ENCODE measurements at regions not wholly inside any gene's neighbourhood (a gene's known extent, or its start where the extent isn't known, plus 50 kb on each side); places are given as distances from the start of the nearest gene placed in this dataset.
A peak's percentile ranks its signal among the peaks of the same experiment; 100 is the strongest.

DNA sequence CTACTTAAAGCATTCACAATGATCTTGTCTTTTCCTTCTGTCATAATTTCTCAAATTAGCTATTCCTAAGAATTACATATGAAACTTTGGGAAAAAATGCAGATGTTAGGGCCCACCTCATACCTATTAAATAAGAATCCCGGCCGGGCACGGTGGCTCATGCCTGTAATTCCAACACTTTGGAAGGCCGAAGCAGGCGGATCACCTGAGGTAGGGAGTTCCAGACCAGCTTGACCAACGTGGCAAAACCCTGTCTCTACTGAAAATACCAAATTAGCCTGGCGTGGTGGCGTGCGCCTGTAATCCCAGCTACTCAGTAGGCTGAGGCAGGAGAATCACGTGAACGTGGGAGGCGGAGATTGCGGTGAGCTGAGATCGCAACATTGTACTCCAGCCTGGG lies 158.4 kb upstream of the TLL1 start:
- DNase-seq (ENCODE audit: low read depth, low spot score): no peak
- Histone ChIP-seq H4K20me1 (replicated peaks; ENCODE audit: control insufficient read depth, extremely low read depth, insufficient read depth, low read length) (no peaks in the 10 kb centered on the region), H3K27me3 (ENCODE audit: control insufficient read depth in 2 of 2, insufficient read depth in 2 of 2, low read length in 2 of 2) (no peaks in the 10 kb centered on the region), H3K4me1 (ENCODE audit: control insufficient read depth, extremely low read depth, insufficient read depth, low read length) (peaks cover 4% of the 10 kb centered on the region), H3K9me3 (replicated peaks; ENCODE audit: control insufficient read depth, insufficient read depth, low read length) (no peaks in the 10 kb centered on the region), H3K9me1 (replicated peaks; ENCODE audit: control insufficient read depth, extremely low read depth, insufficient read depth, low read length) (no peaks in the 10 kb centered on the region), H3K4me2 (ENCODE audit: insufficient read depth, low read length) (no peak overlapping the region), H3K9ac (replicated peaks; ENCODE audit: extremely low read depth, insufficient read depth, low read length) (no peak overlapping the region), H3K4me3 (replicated peaks in 1 of 3; ENCODE audit: insufficient read depth in 1 of 3, low read depth in 1 of 3, low read length in 3 of 3) (no peak overlapping the region), H3K79me2 (ENCODE audit: control insufficient read depth, insufficient read depth, low read length) (no peaks in the 10 kb centered on the region), H3K36me3 (ENCODE audit: control insufficient read depth in 2 of 2, extremely low read depth in 1 of 2, insufficient read depth in 2 of 2, low read length in 2 of 2) (no peaks in the 10 kb centered on the region), H3K27ac (ENCODE audit: insufficient read depth, low read depth, low read length) (no peak overlapping the region), H2AFZ (ENCODE audit: low read depth, low read length) (no peak overlapping the region)
- dilution Hi-C loops (cut with MboI; ENCODE audit: extremely low pct_ligation_motif_present, low sequenced_read_pairs) (no loop called here), intact Hi-C loops (cut with micrococcal nuclease) (no loop called here)
- ChIA-PET POLR2A (no interaction called here), CTCF (no interaction called here)
- BruUV-seq (replicated peaks): no TSS peak
- TF ChIP-seq MYC (IDR thresholded peaks at IDR 0.05; ENCODE audit: low read depth, low read length) (no peak), GATA2 (IDR thresholded peaks at IDR 0.05; ENCODE audit: insufficient read depth, insufficient read length, low read depth, low read length) (no peak), POLR2AphosphoS5 (IDR thresholded peaks at IDR 0.05; ENCODE audit: insufficient read depth, low read depth, low read length) (no peak), EZH2 (IDR thresholded peaks at IDR 0.05; ENCODE audit: borderline replicate concordance, low read depth, low read length, severe bottlenecking) (no peak), JUN (IDR thresholded peaks at IDR 0.05; ENCODE audit: borderline replicate concordance, insufficient read depth, insufficient read length, low read depth) (no peak), POLR2A (IDR thresholded peaks at IDR 0.05; ENCODE audit: low read depth, low read length) (no peak), MAX (IDR thresholded peaks at IDR 0.05; ENCODE audit: insufficient read depth, insufficient read length) (no peak), FOS (IDR thresholded peaks at IDR 0.05; ENCODE audit: borderline replicate concordance, insufficient read depth, low read length) (no peak)
- TF ChIP-seq, protein P1, sequence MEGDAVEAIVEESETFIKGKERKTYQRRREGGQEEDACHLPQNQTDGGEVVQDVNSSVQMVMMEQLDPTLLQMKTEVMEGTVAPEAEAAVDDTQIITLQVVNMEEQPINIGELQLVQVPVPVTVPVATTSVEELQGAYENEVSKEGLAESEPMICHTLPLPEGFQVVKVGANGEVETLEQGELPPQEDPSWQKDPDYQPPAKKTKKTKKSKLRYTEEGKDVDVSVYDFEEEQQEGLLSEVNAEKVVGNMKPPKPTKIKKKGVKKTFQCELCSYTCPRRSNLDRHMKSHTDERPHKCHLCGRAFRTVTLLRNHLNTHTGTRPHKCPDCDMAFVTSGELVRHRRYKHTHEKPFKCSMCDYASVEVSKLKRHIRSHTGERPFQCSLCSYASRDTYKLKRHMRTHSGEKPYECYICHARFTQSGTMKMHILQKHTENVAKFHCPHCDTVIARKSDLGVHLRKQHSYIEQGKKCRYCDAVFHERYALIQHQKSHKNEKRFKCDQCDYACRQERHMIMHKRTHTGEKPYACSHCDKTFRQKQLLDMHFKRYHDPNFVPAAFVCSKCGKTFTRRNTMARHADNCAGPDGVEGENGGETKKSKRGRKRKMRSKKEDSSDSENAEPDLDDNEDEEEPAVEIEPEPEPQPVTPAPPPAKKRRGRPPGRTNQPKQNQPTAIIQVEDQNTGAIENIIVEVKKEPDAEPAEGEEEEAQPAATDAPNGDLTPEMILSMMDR (IDR thresholded peaks at IDR 0.05; ENCODE audit: extremely low read depth in 1 of 2, insufficient read depth in 1 of 2, low read depth in 1 of 2, low read length in 2 of 2): no peak
- peak; percentile 15 for FAIRE-seq
